Esophagus squamous epithelium (tissue), 5 donors: ENCODE measurements at regions not wholly inside any gene's neighbourhood (a gene's known extent, or its start where the extent isn't known, plus 50 kb on each side); places are given as distances from the start of the nearest gene placed in this dataset.

Experiments used
- DNase-seq: peaks from one replicate; lab custom pipeline; 2025; lab: John Stamatoyannopoulos, UW
- H3K27ac ChIP-seq, 4 donors: fragments of 200-600 bp; sonication (generic); one replicate each; pipeline ENCODE4 v1.5.1; 2016 to 2019; ENCODE audit warnings: mild to moderate bottlenecking in 1 of 4
- H3K27me3 ChIP-seq, 4 donors: fragments of 200-600 bp; sonication (generic); 1 replicate in 3 of 4; 2 replicates in 1 of 4; pipeline versions ENCODE4 v1.5.1 to v1.6.0; 2017 to 2021; ENCODE audit warnings: antibody characterized with exemption in 1 of 4
- H3K36me3 ChIP-seq, 3 donors: fragments of 200-600 bp; sonication (generic); one replicate each; pipeline ENCODE4 v1.5.1; 2016 to 2019
- H3K4me1 ChIP-seq, 3 donors: fragments of 200-600 bp; sonication (generic); one replicate each; pipeline ENCODE4 v1.5.1; 2017 to 2019
- H3K4me3 ChIP-seq, 4 donors: fragments of 200-600 bp; sonication (generic); 1 replicate in 3 of 4; 2 replicates in 1 of 4; pipeline ENCODE4 v1.5.1; 2016 to 2019; ENCODE audit warnings: mild to moderate bottlenecking in 2 of 4, moderate library complexity in 1 of 4
- H3K9me3 ChIP-seq, 3 donors: fragments of 200-600 bp; sonication (generic); one replicate each; pipeline ENCODE4 v1.5.1; 2016 to 2019
- CTCF ChIP-seq, 6 experiments: fragments of 450-650 bp in 4 of 6; fragments of 200-600 bp in 2 of 6; sonication (generic) in 2 of 6; IDR thresholded peaks; one replicate each; pipeline ENCODE4 v1.5.1; 2016 to 2019; ENCODE audit warnings: antibody characterized with exemption in 6 of 6, mild to moderate bottlenecking in 4 of 6, moderate library complexity in 4 of 6
- POLR2A ChIP-seq, 4 donors: fragments of 450-650 bp; IDR thresholded peaks; one replicate each; pipeline ENCODE4 v1.6.1; 2017; ENCODE audit warnings: antibody characterized with exemption in 4 of 4, mild to moderate bottlenecking in 4 of 4, moderate library complexity in 3 of 4
- WGBS, 2 donors: methylation state at CpG; one replicate each; pipeline ENCODE4 v1.1.5; 2018; 5-methylcytosine and 5-hydroxymethylcytosine counted together
- intact Hi-C: fragments of 100-400 bp; cut with DNase I; formaldehyde crosslinking; loops from one replicate; pipeline ENCODE4 v1.15.0; 2022
- donor health status: DM: yes; HTN: yes; CAD: no.

- intact Hi-C loops, result no loop called here
- H3K27me3 ChIP-seq, result peaks cover 0 to 16% (median 0%) of the 10 kb centered on the region in 4 donors
- no peak for TF ChIP-seq CTCF (IDR thresholded peaks at IDR 0.05)
- no peak for TF ChIP-seq POLR2A (IDR thresholded peaks at IDR 0.05)
- no peak for DNase-seq
- no peaks in the 10 kb centered on the region for H3K36me3 ChIP-seq
- 67 to 88% methylated on average over 1 of the region's 1 CpG for WGBS, 2 donors
- no peaks in the 10 kb centered on the region for H3K4me1 ChIP-seq
- peaks cover 0 to 7% (median 0%) of the 10 kb centered on the region in 3 donors for H3K9me3 ChIP-seq
- no peak overlapping the region for H3K27ac ChIP-seq
- H3K4me3 ChIP-seq, result no peak overlapping the region
Measured at GRCh38 chr14:61953602-61954001, 191.4 kb downstream of the SNAPC1 start.

GRCh38 chr14:61954306-61954705 lies 192.1 kb downstream of the SNAPC1 start:
- Histone ChIP-seq H3K27me3 (peaks cover 0 to 16% (median 0%) of the 10 kb centered on the region in 4 donors), H3K4me3 (no peak overlapping the region), H3K36me3 (no peaks in the 10 kb centered on the region), H3K27ac (no peak overlapping the region), H3K4me1 (no peaks in the 10 kb centered on the region), H3K9me3 (peaks cover 0 to 7% (median 0%) of the 10 kb centered on the region in 3 donors)
- no peak for DNase-seq
- 73 to 76% methylated on average over 3 of the region's 3 CpGs for WGBS, 2 donors
- intact Hi-C loops, result no loop called here
- TF ChIP-seq CTCF (IDR thresholded peaks at IDR 0.05) (no peak), POLR2A (IDR thresholded peaks at IDR 0.05) (no peak)

GRCh38 chr14:61956517-61956916 lies 194.3 kb downstream of the SNAPC1 start:
- Histone ChIP-seq H3K27me3 (peaks cover 0 to 6% (median 0%) of the 10 kb centered on the region in 4 donors), H3K9me3 (peaks cover 0 to 7% (median 4%) of the 10 kb centered on the region in 3 donors), H3K4me1 (no peaks in the 10 kb centered on the region), H3K36me3 (no peaks in the 10 kb centered on the region), H3K27ac (no peak overlapping the region), H3K4me3 (no peak overlapping the region)
- intact Hi-C loops, result no loop called here
- WGBS, 2 donors, result 93 to 100% methylated on average over 1 of the region's 1 CpG
- no peak for DNase-seq
- no peak for TF ChIP-seq POLR2A (IDR thresholded peaks at IDR 0.05)
- no peak for TF ChIP-seq CTCF (IDR thresholded peaks at IDR 0.05)

- Histone ChIP-seq H3K36me3 (no peaks in the 10 kb centered on the region), H3K27ac (no peak overlapping the region), H3K4me1 (no peaks in the 10 kb centered on the region), H3K4me3 (no peak overlapping the region), H3K27me3 (no peaks in the 10 kb centered on the region), H3K9me3 (peaks cover 0 to 17% (median 5%) of the 10 kb centered on the region in 3 donors)
- intact Hi-C loops, result no loop called here
- WGBS, 2 donors, result 97 to 100% methylated on average over 2 of the region's 2 CpGs
- TF ChIP-seq POLR2A (IDR thresholded peaks at IDR 0.05), result no peak
- TF ChIP-seq CTCF (IDR thresholded peaks at IDR 0.05), result no peak
- DNase-seq, result no peak
Measured at GRCh38 chr14:61959348-61959747, 197.1 kb downstream of the SNAPC1 start.

GRCh38 chr14:61961369-61961768 lies 199.1 kb downstream of the SNAPC1 start:
- Histone ChIP-seq H3K9me3 (peaks cover 0 to 20% (median 5%) of the 10 kb centered on the region in 3 donors), H3K36me3 (no peaks in the 10 kb centered on the region), H3K27ac (no peak overlapping the region), H3K27me3 (no peaks in the 10 kb centered on the region), H3K4me3 (no peak overlapping the region), H3K4me1 (no peaks in the 10 kb centered on the region)
- no peak for TF ChIP-seq CTCF (IDR thresholded peaks at IDR 0.05)
- TF ChIP-seq POLR2A (IDR thresholded peaks at IDR 0.05), result no peak
- DNase-seq, result no peak
- intact Hi-C loops, result no loop called here
- WGBS, 2 donors, result 70 to 81% methylated on average over 2 of the region's 2 CpGs
